ENCODE measurements at regions not wholly inside any gene's neighbourhood (a gene's known extent, or its start where the extent isn't known, plus 50 kb on each side); places are given as distances from the start of the nearest gene placed in this dataset.

- no peaks in the 10 kb centered on the region for H3K9me3 ChIP-seq (ENCODE audit: low read length)
- H4K20me1 ChIP-seq (ENCODE audit: insufficient read depth, low read length) = no peaks in the 10 kb centered on the region
- H3K4me2 ChIP-seq (ENCODE audit: low read length) = no peak overlapping the region
- no peak overlapping the region for H3K27ac ChIP-seq (ENCODE audit: low read depth, low read length, poor library complexity, severe bottlenecking)
- no peaks in the 10 kb centered on the region for H3F3A ChIP-seq (ENCODE audit: insufficient read depth, low read length)
- H3K79me2 ChIP-seq (ENCODE audit: insufficient read depth, low read length) = no peaks in the 10 kb centered on the region
- no peaks in the 10 kb centered on the region for H3K36me3 ChIP-seq (ENCODE audit: insufficient read depth, low read length)
- H3K4me3 ChIP-seq (ENCODE audit: low read depth, low read length, poor library complexity, severe bottlenecking) = no peak overlapping the region
- TF ChIP-seq EZH2 (IDR thresholded peaks at IDR 0.05; ENCODE audit: borderline replicate concordance, low read length) = no peak
- no peak for TF ChIP-seq CTCF (IDR thresholded peaks at IDR 0.05; ENCODE audit: low read length)
- H3K9ac ChIP-seq (ENCODE audit: low read length) = no peak overlapping the region
- no peak overlapping the region for H2AFZ ChIP-seq (ENCODE audit: low read length)
- no peaks in the 10 kb centered on the region for H3K9me2 ChIP-seq (ENCODE audit: low read depth, low read length)
- no peaks in the 10 kb centered on the region for H3K27me3 ChIP-seq (ENCODE audit: insufficient read depth, low read length)
- no peaks in the 10 kb centered on the region for H3K4me1 ChIP-seq (ENCODE audit: insufficient read depth, low read length, severe bottlenecking)
These were observed 165.3 kb downstream of the ERCC6L2 start for GRCh38 chr9:96040591-96041461.

GRCh38 chr9:96038914-96039313 is 163.4 kb downstream of the ERCC6L2 start:
- H3K9ac ChIP-seq (ENCODE audit: low read length) = no peak overlapping the region
- H3K4me3 ChIP-seq (ENCODE audit: low read depth, low read length, poor library complexity, severe bottlenecking) = no peak overlapping the region
- no peaks in the 10 kb centered on the region for H4K20me1 ChIP-seq (ENCODE audit: insufficient read depth, low read length)
- H3K27ac ChIP-seq (ENCODE audit: low read depth, low read length, poor library complexity, severe bottlenecking) = no peak overlapping the region
- H3K27me3 ChIP-seq (ENCODE audit: insufficient read depth, low read length) = peaks cover 4% of the 10 kb centered on the region; the same call in 1 of the 2 replicates
- H3K9me2 ChIP-seq (ENCODE audit: low read depth, low read length) = no peaks in the 10 kb centered on the region
- H3K4me1 ChIP-seq (ENCODE audit: insufficient read depth, low read length, severe bottlenecking) = no peaks in the 10 kb centered on the region
- no peak overlapping the region for H3K4me2 ChIP-seq (ENCODE audit: low read length)
- no peaks in the 10 kb centered on the region for H3K9me3 ChIP-seq (ENCODE audit: low read length)
- no peak overlapping the region for H2AFZ ChIP-seq (ENCODE audit: low read length)
- H3K36me3 ChIP-seq (ENCODE audit: insufficient read depth, low read length) = no peaks in the 10 kb centered on the region
- H3K79me2 ChIP-seq (ENCODE audit: insufficient read depth, low read length) = no peaks in the 10 kb centered on the region
- TF ChIP-seq CTCF (IDR thresholded peaks at IDR 0.05; ENCODE audit: low read length) = no peak
- no peak for TF ChIP-seq EZH2 (IDR thresholded peaks at IDR 0.05; ENCODE audit: borderline replicate concordance, low read length)
- no peaks in the 10 kb centered on the region for H3F3A ChIP-seq (ENCODE audit: insufficient read depth, low read length)

DNA sequence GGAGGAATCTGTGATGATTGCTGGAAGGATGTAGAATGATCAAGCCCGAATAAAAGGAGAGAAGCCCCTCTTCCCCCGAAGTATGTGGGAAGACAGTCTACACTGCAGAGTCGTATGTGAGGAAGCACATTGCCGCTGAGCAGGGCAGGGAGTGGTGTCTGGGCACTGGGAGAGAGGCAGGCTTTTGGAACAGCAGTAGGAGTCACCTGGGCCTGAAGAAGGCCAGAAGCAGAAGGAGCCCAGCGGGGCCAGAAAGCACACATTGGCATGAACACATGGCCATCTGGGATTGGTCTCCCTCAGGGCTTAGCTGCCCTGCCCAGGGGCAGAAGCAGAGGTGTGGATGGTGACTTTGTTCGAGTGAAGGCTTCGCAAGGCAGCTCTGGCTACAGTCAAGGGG is 162.8 kb downstream of the ERCC6L2 start:
- no peaks in the 10 kb centered on the region for H3K79me2 ChIP-seq (ENCODE audit: insufficient read depth, low read length)
- no peak overlapping the region for H3K4me2 ChIP-seq (ENCODE audit: low read length)
- peaks cover 4% of the 10 kb centered on the region; the same call in 1 of the 2 replicates for H3K27me3 ChIP-seq (ENCODE audit: insufficient read depth, low read length)
- no peaks in the 10 kb centered on the region for H3K36me3 ChIP-seq (ENCODE audit: insufficient read depth, low read length)
- H3F3A ChIP-seq (ENCODE audit: insufficient read depth, low read length) = no peaks in the 10 kb centered on the region
- H3K27ac ChIP-seq (ENCODE audit: low read depth, low read length, poor library complexity, severe bottlenecking) = no peak overlapping the region
- no peak for TF ChIP-seq EZH2 (IDR thresholded peaks at IDR 0.05; ENCODE audit: borderline replicate concordance, low read length)
- no peak for TF ChIP-seq CTCF (IDR thresholded peaks at IDR 0.05; ENCODE audit: low read length)
- no peak overlapping the region for H3K4me3 ChIP-seq (ENCODE audit: low read depth, low read length, poor library complexity, severe bottlenecking)
- no peaks in the 10 kb centered on the region for H3K9me2 ChIP-seq (ENCODE audit: low read depth, low read length)
- H3K9me3 ChIP-seq (ENCODE audit: low read length) = no peaks in the 10 kb centered on the region
- no peaks in the 10 kb centered on the region for H4K20me1 ChIP-seq (ENCODE audit: insufficient read depth, low read length)
- H3K4me1 ChIP-seq (ENCODE audit: insufficient read depth, low read length, severe bottlenecking) = no peaks in the 10 kb centered on the region
- no peak overlapping the region for H3K9ac ChIP-seq (ENCODE audit: low read length)
- no peak overlapping the region for H2AFZ ChIP-seq (ENCODE audit: low read length)
